ENCODE measurements at regions not wholly inside any gene's neighbourhood (a gene's known extent, or its start where the extent isn't known, plus 50 kb on each side); places are given as distances from the start of the nearest gene placed in this dataset.

GRCh38 chr4:25981749-25982148 lies 67.7 kb downstream of the SMIM20 start:
- TF ChIP-seq, protein P1, sequence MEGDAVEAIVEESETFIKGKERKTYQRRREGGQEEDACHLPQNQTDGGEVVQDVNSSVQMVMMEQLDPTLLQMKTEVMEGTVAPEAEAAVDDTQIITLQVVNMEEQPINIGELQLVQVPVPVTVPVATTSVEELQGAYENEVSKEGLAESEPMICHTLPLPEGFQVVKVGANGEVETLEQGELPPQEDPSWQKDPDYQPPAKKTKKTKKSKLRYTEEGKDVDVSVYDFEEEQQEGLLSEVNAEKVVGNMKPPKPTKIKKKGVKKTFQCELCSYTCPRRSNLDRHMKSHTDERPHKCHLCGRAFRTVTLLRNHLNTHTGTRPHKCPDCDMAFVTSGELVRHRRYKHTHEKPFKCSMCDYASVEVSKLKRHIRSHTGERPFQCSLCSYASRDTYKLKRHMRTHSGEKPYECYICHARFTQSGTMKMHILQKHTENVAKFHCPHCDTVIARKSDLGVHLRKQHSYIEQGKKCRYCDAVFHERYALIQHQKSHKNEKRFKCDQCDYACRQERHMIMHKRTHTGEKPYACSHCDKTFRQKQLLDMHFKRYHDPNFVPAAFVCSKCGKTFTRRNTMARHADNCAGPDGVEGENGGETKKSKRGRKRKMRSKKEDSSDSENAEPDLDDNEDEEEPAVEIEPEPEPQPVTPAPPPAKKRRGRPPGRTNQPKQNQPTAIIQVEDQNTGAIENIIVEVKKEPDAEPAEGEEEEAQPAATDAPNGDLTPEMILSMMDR (IDR thresholded peaks at IDR 0.05; ENCODE audit: insufficient read depth, low read length): no peak
- no peak for TF ChIP-seq POLR2AphosphoS5 (IDR thresholded peaks at IDR 0.05; ENCODE audit: low read depth)
- no peak for TF ChIP-seq GABPA (IDR thresholded peaks at IDR 0.05; ENCODE audit: low read depth)
- TF ChIP-seq SPI1 (IDR thresholded peaks at IDR 0.05; ENCODE audit: borderline replicate concordance, low read depth): no peak

Data from HL-60 (cell line).